ENCODE measurements at regions not wholly inside any gene's neighbourhood (a gene's known extent, or its start where the extent isn't known, plus 50 kb on each side); places are given as distances from the start of the nearest gene placed in this dataset.

- no peak for TF ChIP-seq ZBTB4 (CRISPR knock-in tag; IDR thresholded peaks at IDR 0.05)
- TF ChIP-seq POU2F2 (IDR thresholded peaks at IDR 0.05; ENCODE audit: borderline replicate concordance, low read depth, low read length) = no peak
- TF ChIP-seq WRNIP1 (IDR thresholded peaks at IDR 0.05; ENCODE audit: borderline replicate concordance, low read depth, low read length) = no peak
- TF ChIP-seq BCLAF1 (IDR thresholded peaks at IDR 0.05) = no peak
- no peak for TF ChIP-seq RFX5 (IDR thresholded peaks at IDR 0.05; ENCODE audit: low read depth, low read length)
- no peak for TF ChIP-seq RAD51 (IDR thresholded peaks at IDR 0.05)
- TF ChIP-seq ZSCAN29 (IDR thresholded peaks at IDR 0.05) = no peak
- no peak for TF ChIP-seq EED (IDR thresholded peaks at IDR 0.05; ENCODE audit: low read depth)
- TF ChIP-seq STAT1 (conservative IDR thresholded peaks at IDR 0.05) = no peak
- TF ChIP-seq IRF4 (IDR thresholded peaks at IDR 0.05; ENCODE audit: low read depth, low read length) = no peak
- no peak for TF ChIP-seq NR2C2 (IDR thresholded peaks at IDR 0.05; ENCODE audit: borderline replicate concordance, control insufficient read depth, insufficient read length, low read depth)
Observed at GRCh38 chr5:20694121-20694520, 706.1 kb upstream of the CDH18 start (continued).

Measured in GM12878 (cell line).